ENCODE measurements at regions not wholly inside any gene's neighbourhood (a gene's known extent, or its start where the extent isn't known, plus 50 kb on each side); places are given as distances from the start of the nearest gene placed in this dataset.

- TF ChIP-seq YY1 (IDR thresholded peaks at IDR 0.05; ENCODE audit: low read depth) (no peak), MAX (IDR thresholded peaks at IDR 0.05) (no peak), USF1 (IDR thresholded peaks at IDR 0.05) (no peak), NFIC (IDR thresholded peaks at IDR 0.05) (no peak), TEAD4 (IDR thresholded peaks at IDR 0.05) (no peak), CEBPB (IDR thresholded peaks at IDR 0.05) (no peak), TCF12 (IDR thresholded peaks at IDR 0.05; ENCODE audit: low read depth) (no peak)
Observed at GRCh38 chr5:44486591-44486990, 97.4 kb upstream of the FGF10 start.

GRCh38 chr5:44454002-44454401 lies 64.8 kb upstream of the FGF10 start:
- no peak for TF ChIP-seq YY1 (IDR thresholded peaks at IDR 0.05; ENCODE audit: low read depth)
- no peak for TF ChIP-seq TAF1 (IDR thresholded peaks at IDR 0.05; ENCODE audit: low read depth)
- TF ChIP-seq USF1 (IDR thresholded peaks at IDR 0.05), result no peak
- no peak for TF ChIP-seq TCF12 (IDR thresholded peaks at IDR 0.05; ENCODE audit: low read depth)
- no peak for TF ChIP-seq TEAD4 (IDR thresholded peaks at IDR 0.05)
- TF ChIP-seq ZBTB7A (IDR thresholded peaks at IDR 0.05; ENCODE audit: low read depth), result no peak
- TF ChIP-seq EGR1 (IDR thresholded peaks at IDR 0.05), result no peak
- no peak for TF ChIP-seq RAD21 (IDR thresholded peaks at IDR 0.05; ENCODE audit: low read depth)
- no peak for TF ChIP-seq FOXM1 (IDR thresholded peaks at IDR 0.05; ENCODE audit: borderline replicate concordance, low read depth)

- no peak for TF ChIP-seq CEBPB (IDR thresholded peaks at IDR 0.05)
- no peak for TF ChIP-seq ZBTB7A (IDR thresholded peaks at IDR 0.05; ENCODE audit: low read depth)
- TF ChIP-seq RAD21 (IDR thresholded peaks at IDR 0.05; ENCODE audit: low read depth), result no peak
- no peak for TF ChIP-seq TEAD4 (IDR thresholded peaks at IDR 0.05)
- no peak for TF ChIP-seq EP300 (IDR thresholded peaks at IDR 0.05; ENCODE audit: borderline replicate concordance)
- TF ChIP-seq TCF12 (IDR thresholded peaks at IDR 0.05; ENCODE audit: low read depth), result no peak
- no peak for TF ChIP-seq REST (IDR thresholded peaks at IDR 0.05; ENCODE audit: low read depth)
- TF ChIP-seq FOXM1 (IDR thresholded peaks at IDR 0.05; ENCODE audit: borderline replicate concordance, low read depth), result no peak
- no peak for TF ChIP-seq NFIC (IDR thresholded peaks at IDR 0.05)
- no peak for TF ChIP-seq TAF1 (IDR thresholded peaks at IDR 0.05; ENCODE audit: low read depth)
- no peak for TF ChIP-seq EGR1 (IDR thresholded peaks at IDR 0.05)
- no peak for TF ChIP-seq MAX (IDR thresholded peaks at IDR 0.05)
- TF ChIP-seq USF1 (IDR thresholded peaks at IDR 0.05), result no peak
- no peak for TF ChIP-seq YY1 (IDR thresholded peaks at IDR 0.05; ENCODE audit: low read depth)
- no peak for TF ChIP-seq CREB1 (IDR thresholded peaks at IDR 0.05; ENCODE audit: low read depth)
Observed at GRCh38 chr5:44446399-44446798, 57.2 kb upstream of the FGF10 start.

GRCh38 chr5:44443172-44443571 lies 54.0 kb upstream of the FGF10 start:
- TF ChIP-seq RAD21 (IDR thresholded peaks at IDR 0.05; ENCODE audit: low read depth), result no peak

GRCh38 chr5:44441460-44441859 lies 52.2 kb upstream of the FGF10 start:
- TF ChIP-seq TAF1 (IDR thresholded peaks at IDR 0.05; ENCODE audit: low read depth) (no peak), TEAD4 (IDR thresholded peaks at IDR 0.05) (no peak), CEBPB (IDR thresholded peaks at IDR 0.05) (no peak), NFIC (IDR thresholded peaks at IDR 0.05) (no peak), EP300 (IDR thresholded peaks at IDR 0.05; ENCODE audit: borderline replicate concordance) (no peak), REST (IDR thresholded peaks at IDR 0.05; ENCODE audit: low read depth) (no peak), USF1 (IDR thresholded peaks at IDR 0.05) (no peak), YY1 (IDR thresholded peaks at IDR 0.05; ENCODE audit: low read depth) (no peak), CREB1 (IDR thresholded peaks at IDR 0.05; ENCODE audit: low read depth) (no peak), TCF12 (IDR thresholded peaks at IDR 0.05; ENCODE audit: low read depth) (no peak), RAD21 (IDR thresholded peaks at IDR 0.05; ENCODE audit: low read depth) (no peak), ZBTB7A (IDR thresholded peaks at IDR 0.05; ENCODE audit: low read depth) (no peak), MAX (IDR thresholded peaks at IDR 0.05) (no peak), EGR1 (IDR thresholded peaks at IDR 0.05) (no peak), FOXM1 (IDR thresholded peaks at IDR 0.05; ENCODE audit: borderline replicate concordance, low read depth) (no peak)
